Vagina (tissue), 2 donors: ENCODE measurements at regions not wholly inside any gene's neighbourhood (a gene's known extent, or its start where the extent isn't known, plus 50 kb on each side); places are given as distances from the start of the nearest gene placed in this dataset.
A peak's percentile ranks its signal among the peaks of the same experiment; 100 is the strongest.

ENCODE experiments used
- DNase-seq, 2 donors: peaks; one replicate each; pipeline ENCODE4 v3.0.0-alpha.2; 2017; ENCODE audit errors: extremely low spot score in 2 of 2
- H3K27ac ChIP-seq: fragments of 200-600 bp; sonication (generic); one replicate; pipeline ENCODE4 v1.5.1; 2019
- H3K27me3 ChIP-seq: fragments of 200-600 bp; sonication (generic); one replicate; pipeline ENCODE4 v1.5.1; 2019
- H3K36me3 ChIP-seq, 2 donors: fragments of 200-600 bp; sonication (generic); one replicate each; pipeline ENCODE4 v1.5.1; 2017 to 2019
- H3K4me1 ChIP-seq: fragments of 200-600 bp; sonication (generic); one replicate; pipeline ENCODE4 v1.5.1; 2019
- H3K4me3 ChIP-seq, 2 donors: fragments of 200-600 bp; sonication (generic); 1 replicate in 1 of 2; 2 replicates in 1 of 2; pipeline ENCODE4 v1.5.1; 2016 to 2019
- H3K9me3 ChIP-seq: fragments of 200-600 bp; sonication (generic); one replicate; pipeline ENCODE4 v1.5.1; 2019
- CTCF ChIP-seq, 3 experiments: fragments of 450-650 bp in 2 of 3; fragments of 200-600 bp in 1 of 3; sonication (generic) in 1 of 3; IDR thresholded peaks; one replicate each; pipeline ENCODE4 v1.5.1; 2017 to 2019; ENCODE audit warnings: antibody characterized with exemption in 3 of 3, mild to moderate bottlenecking in 2 of 3, moderate library complexity in 2 of 3
- POLR2A ChIP-seq, 2 donors: fragments of 450-650 bp; IDR thresholded peaks; one replicate each; pipeline ENCODE4 v1.6.1; 2017; ENCODE audit warnings: antibody characterized with exemption in 2 of 2, mild to moderate bottlenecking in 2 of 2, moderate library complexity in 2 of 2
- POLR2AphosphoS5 ChIP-seq, 2 donors: sonication (generic); formaldehyde crosslinking; IDR thresholded peaks; one replicate each; pipeline ENCODE4 v1.9.0; 2017; ENCODE audit warnings: antibody characterized with exemption in 2 of 2, mild to moderate bottlenecking in 2 of 2, low read depth in 1 of 2; ENCODE audit not compliant: insufficient read depth in 1 of 2
- intact Hi-C: fragments of 100-400 bp; cut with DNase I; formaldehyde crosslinking; loops from one replicate; pipeline ENCODE4 v1.15.1; 2023

GRCh38 chr2:180660881-180661685 is 319.3 kb upstream of the UBE2E3 start:
- Histone ChIP-seq H3K27me3 (no peaks in the 10 kb centered on the region), H3K9me3 (no peaks in the 10 kb centered on the region), H3K4me1 (peaks cover 18% of the 10 kb centered on the region), H3K36me3 (no peaks in the 10 kb centered on the region), H3K27ac (no peak overlapping the region), H3K4me3 (no peak overlapping the region)
- no peak for TF ChIP-seq POLR2AphosphoS5 (IDR thresholded peaks at IDR 0.05; ENCODE audit: insufficient read depth in 1 of 2, low read depth in 1 of 2)
- TF ChIP-seq CTCF (IDR thresholded peaks at IDR 0.05): no peak
- no peak for TF ChIP-seq POLR2A (IDR thresholded peaks at IDR 0.05)
- intact Hi-C loops: no loop called here
- no peak for DNase-seq

GRCh38 chr2:180660207-180660606 is 320.2 kb upstream of the UBE2E3 start:
- Histone ChIP-seq H3K27me3 (no peaks in the 10 kb centered on the region), H3K4me3 (no peak overlapping the region), H3K4me1 (peaks cover 18% of the 10 kb centered on the region), H3K27ac (no peak overlapping the region), H3K36me3 (no peaks in the 10 kb centered on the region), H3K9me3 (no peaks in the 10 kb centered on the region)
- intact Hi-C loops: no loop called here
- TF ChIP-seq POLR2AphosphoS5 (IDR thresholded peaks at IDR 0.05; ENCODE audit: insufficient read depth in 1 of 2, low read depth in 1 of 2) (no peak), CTCF (IDR thresholded peaks at IDR 0.05) (no peak), POLR2A (IDR thresholded peaks at IDR 0.05) (no peak)
- DNase-seq: no peak

GRCh38 chr2:180657054-180657453 is 323.4 kb upstream of the UBE2E3 start:
- Histone ChIP-seq H3K4me3 (no peak overlapping the region), H3K9me3 (no peaks in the 10 kb centered on the region), H3K4me1 (peaks cover 1% of the 10 kb centered on the region), H3K36me3 (no peaks in the 10 kb centered on the region), H3K27ac (no peak overlapping the region), H3K27me3 (no peaks in the 10 kb centered on the region)
- intact Hi-C loops: no loop called here
- TF ChIP-seq POLR2AphosphoS5 (IDR thresholded peaks at IDR 0.05; ENCODE audit: insufficient read depth in 1 of 2, low read depth in 1 of 2) (no peak), CTCF (IDR thresholded peaks at IDR 0.05) (no peak), POLR2A (IDR thresholded peaks at IDR 0.05) (no peak)
- DNase-seq: no peak

GRCh38 chr2:180656455-180656847 is 324.0 kb upstream of the UBE2E3 start:
- Histone ChIP-seq H3K4me3 (no peak overlapping the region), H3K36me3 (no peaks in the 10 kb centered on the region), H3K27me3 (no peaks in the 10 kb centered on the region), H3K27ac (no peak overlapping the region), H3K4me1 (no peaks in the 10 kb centered on the region), H3K9me3 (no peaks in the 10 kb centered on the region)
- intact Hi-C loops: no loop called here
- no peak for DNase-seq
- TF ChIP-seq POLR2AphosphoS5 (IDR thresholded peaks at IDR 0.05; ENCODE audit: insufficient read depth in 1 of 2, low read depth in 1 of 2) (peak in 1 of 2 donors; percentile 12), CTCF (IDR thresholded peaks at IDR 0.05) (no peak)

- intact Hi-C loops: no loop called here
- no peak for DNase-seq
- Histone ChIP-seq H3K9me3 (no peaks in the 10 kb centered on the region), H3K36me3 (no peaks in the 10 kb centered on the region), H3K27ac (no peak overlapping the region), H3K27me3 (no peaks in the 10 kb centered on the region), H3K4me1 (no peaks in the 10 kb centered on the region), H3K4me3 (no peak overlapping the region)
- TF ChIP-seq POLR2A (IDR thresholded peaks at IDR 0.05): no peak
- no peak for TF ChIP-seq POLR2AphosphoS5 (IDR thresholded peaks at IDR 0.05; ENCODE audit: insufficient read depth in 1 of 2, low read depth in 1 of 2)
- TF ChIP-seq CTCF (IDR thresholded peaks at IDR 0.05): no peak
These were observed 324.5 kb upstream of the UBE2E3 start for GRCh38 chr2:180655842-180656454.
